ENCODE measurements at regions not wholly inside any gene's neighbourhood (a gene's known extent, or its start where the extent isn't known, plus 50 kb on each side); places are given as distances from the start of the nearest gene placed in this dataset.

- Histone ChIP-seq H2AFZ (ENCODE audit: low read depth, low read length, poor library complexity, severe bottlenecking) (no peak overlapping the region), H4K20me1 (ENCODE audit: insufficient read depth) (no peaks in the 10 kb centered on the region), H3K9ac (ENCODE audit: low read length) (no peak overlapping the region), H3K4me2 (ENCODE audit: low read length) (no peak overlapping the region), H3K9me3 (ENCODE audit: control insufficient read depth in 1 of 2, insufficient read depth in 1 of 2, low read depth in 1 of 2, low read length in 2 of 2) (no peaks in the 10 kb centered on the region), H3K36me3 (ENCODE audit: control insufficient read depth in 1 of 2, insufficient read depth in 2 of 2, low read length in 2 of 2) (no peaks in the 10 kb centered on the region), H3K4me1 (ENCODE audit: control insufficient read depth in 1 of 2, insufficient read depth in 2 of 2, low read length in 2 of 2) (peaks cover 0 to 11% of the 10 kb centered on the region in 2 experiments; a peak in 2 of 4 replicates), H3K27me3 (ENCODE audit: insufficient read depth, low read length) (no peaks in the 10 kb centered on the region), H3K27ac (ENCODE audit: low read depth, low read length) (no peak overlapping the region), H3K79me2 (ENCODE audit: insufficient read depth, low read length) (no peaks in the 10 kb centered on the region), H3K9me2 (ENCODE audit: insufficient read depth) (no peaks in the 10 kb centered on the region), H3K4me3 (replicated peaks in 1 of 2; ENCODE audit: low read depth in 1 of 2, low read length in 2 of 2) (no peak overlapping the region)
- DNase-seq (ENCODE audit: low read depth, low spot score) (no peak), ATAC-seq (no peak)
- intact Hi-C loops (cut with micrococcal nuclease) = no loop called here
- ChIA-PET POLR2A (no interaction called here), RAD21 (ENCODE audit: low non-redundant PET in 1 of 2, low total read pairs in 2 of 2, uncharacterized antibody in 2 of 2, unreplicated experiment in 2 of 2) (no interaction called here), CTCF (no interaction called here)
- no TSS peak for BruUV-seq (replicated peaks)
- TF ChIP-seq CEBPB (IDR thresholded peaks at IDR 0.05; ENCODE audit: low read depth) (no peak), CBX3 (IDR thresholded peaks at IDR 0.05; ENCODE audit: low read depth) (no peak), ZNF274 (IDR thresholded peaks at IDR 0.05; ENCODE audit: low read depth, low read length) (no peak), EGR1 (IDR thresholded peaks at IDR 0.05; ENCODE audit: low read depth) (no peak), RAD21 (IDR thresholded peaks at IDR 0.05; ENCODE audit: low read depth) (no peak), YY1 (IDR thresholded peaks at IDR 0.05; ENCODE audit: extremely low read depth, insufficient replicate concordance, low read depth, low read length) (no peak), JUND (IDR thresholded peaks at IDR 0.05) (no peak)
- TF ChIP-seq, protein P1, sequence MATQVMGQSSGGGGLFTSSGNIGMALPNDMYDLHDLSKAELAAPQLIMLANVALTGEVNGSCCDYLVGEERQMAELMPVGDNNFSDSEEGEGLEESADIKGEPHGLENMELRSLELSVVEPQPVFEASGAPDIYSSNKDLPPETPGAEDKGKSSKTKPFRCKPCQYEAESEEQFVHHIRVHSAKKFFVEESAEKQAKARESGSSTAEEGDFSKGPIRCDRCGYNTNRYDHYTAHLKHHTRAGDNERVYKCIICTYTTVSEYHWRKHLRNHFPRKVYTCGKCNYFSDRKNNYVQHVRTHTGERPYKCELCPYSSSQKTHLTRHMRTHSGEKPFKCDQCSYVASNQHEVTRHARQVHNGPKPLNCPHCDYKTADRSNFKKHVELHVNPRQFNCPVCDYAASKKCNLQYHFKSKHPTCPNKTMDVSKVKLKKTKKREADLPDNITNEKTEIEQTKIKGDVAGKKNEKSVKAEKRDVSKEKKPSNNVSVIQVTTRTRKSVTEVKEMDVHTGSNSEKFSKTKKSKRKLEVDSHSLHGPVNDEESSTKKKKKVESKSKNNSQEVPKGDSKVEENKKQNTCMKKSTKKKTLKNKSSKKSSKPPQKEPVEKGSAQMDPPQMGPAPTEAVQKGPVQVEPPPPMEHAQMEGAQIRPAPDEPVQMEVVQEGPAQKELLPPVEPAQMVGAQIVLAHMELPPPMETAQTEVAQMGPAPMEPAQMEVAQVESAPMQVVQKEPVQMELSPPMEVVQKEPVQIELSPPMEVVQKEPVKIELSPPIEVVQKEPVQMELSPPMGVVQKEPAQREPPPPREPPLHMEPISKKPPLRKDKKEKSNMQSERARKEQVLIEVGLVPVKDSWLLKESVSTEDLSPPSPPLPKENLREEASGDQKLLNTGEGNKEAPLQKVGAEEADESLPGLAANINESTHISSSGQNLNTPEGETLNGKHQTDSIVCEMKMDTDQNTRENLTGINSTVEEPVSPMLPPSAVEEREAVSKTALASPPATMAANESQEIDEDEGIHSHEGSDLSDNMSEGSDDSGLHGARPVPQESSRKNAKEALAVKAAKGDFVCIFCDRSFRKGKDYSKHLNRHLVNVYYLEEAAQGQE (IDR thresholded peaks at IDR 0.05; ENCODE audit: low read depth) = no peak
- TF ChIP-seq, protein P2, sequence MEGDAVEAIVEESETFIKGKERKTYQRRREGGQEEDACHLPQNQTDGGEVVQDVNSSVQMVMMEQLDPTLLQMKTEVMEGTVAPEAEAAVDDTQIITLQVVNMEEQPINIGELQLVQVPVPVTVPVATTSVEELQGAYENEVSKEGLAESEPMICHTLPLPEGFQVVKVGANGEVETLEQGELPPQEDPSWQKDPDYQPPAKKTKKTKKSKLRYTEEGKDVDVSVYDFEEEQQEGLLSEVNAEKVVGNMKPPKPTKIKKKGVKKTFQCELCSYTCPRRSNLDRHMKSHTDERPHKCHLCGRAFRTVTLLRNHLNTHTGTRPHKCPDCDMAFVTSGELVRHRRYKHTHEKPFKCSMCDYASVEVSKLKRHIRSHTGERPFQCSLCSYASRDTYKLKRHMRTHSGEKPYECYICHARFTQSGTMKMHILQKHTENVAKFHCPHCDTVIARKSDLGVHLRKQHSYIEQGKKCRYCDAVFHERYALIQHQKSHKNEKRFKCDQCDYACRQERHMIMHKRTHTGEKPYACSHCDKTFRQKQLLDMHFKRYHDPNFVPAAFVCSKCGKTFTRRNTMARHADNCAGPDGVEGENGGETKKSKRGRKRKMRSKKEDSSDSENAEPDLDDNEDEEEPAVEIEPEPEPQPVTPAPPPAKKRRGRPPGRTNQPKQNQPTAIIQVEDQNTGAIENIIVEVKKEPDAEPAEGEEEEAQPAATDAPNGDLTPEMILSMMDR (IDR thresholded peaks at IDR 0.05 in 2 of 3, conservative IDR thresholded peaks at IDR 0.05 in 1 of 3; ENCODE audit: borderline replicate concordance in 1 of 3, insufficient read depth in 1 of 3, low read depth in 2 of 3, low read length in 2 of 3) = no peak
Observed at GRCh38 chr13:105342281-105342820, 1193.1 kb downstream of the EFNB2 start.

Measured in HCT116 (cell line).